C4-2B (cell line): ENCODE measurements at regions not wholly inside any gene's neighbourhood (a gene's known extent, or its start where the extent isn't known, plus 50 kb on each side); places are given as distances from the start of the nearest gene placed in this dataset.

ENCODE experiments used
- CTCF ChIP-seq: fragments of 450-650 bp; conservative IDR thresholded peaks from 2 replicates; pipeline ENCODE4 v1.5.1; 2017; ENCODE audit warnings: mild to moderate bottlenecking
- ZFX ChIP-seq: fragments of 450-650 bp; IDR thresholded peaks from 2 replicates; pipeline ENCODE4 v1.6.1; 2017

GRCh38 chr7:109094-109493, 83.3 kb upstream of the FAM20C start:
- TF ChIP-seq CTCF: no peak
- TF ChIP-seq ZFX: no peak
